ENCODE measurements at regions not wholly inside any gene's neighbourhood (a gene's known extent, or its start where the extent isn't known, plus 50 kb on each side); places are given as distances from the start of the nearest gene placed in this dataset.

- TF ChIP-seq, protein P1, sequence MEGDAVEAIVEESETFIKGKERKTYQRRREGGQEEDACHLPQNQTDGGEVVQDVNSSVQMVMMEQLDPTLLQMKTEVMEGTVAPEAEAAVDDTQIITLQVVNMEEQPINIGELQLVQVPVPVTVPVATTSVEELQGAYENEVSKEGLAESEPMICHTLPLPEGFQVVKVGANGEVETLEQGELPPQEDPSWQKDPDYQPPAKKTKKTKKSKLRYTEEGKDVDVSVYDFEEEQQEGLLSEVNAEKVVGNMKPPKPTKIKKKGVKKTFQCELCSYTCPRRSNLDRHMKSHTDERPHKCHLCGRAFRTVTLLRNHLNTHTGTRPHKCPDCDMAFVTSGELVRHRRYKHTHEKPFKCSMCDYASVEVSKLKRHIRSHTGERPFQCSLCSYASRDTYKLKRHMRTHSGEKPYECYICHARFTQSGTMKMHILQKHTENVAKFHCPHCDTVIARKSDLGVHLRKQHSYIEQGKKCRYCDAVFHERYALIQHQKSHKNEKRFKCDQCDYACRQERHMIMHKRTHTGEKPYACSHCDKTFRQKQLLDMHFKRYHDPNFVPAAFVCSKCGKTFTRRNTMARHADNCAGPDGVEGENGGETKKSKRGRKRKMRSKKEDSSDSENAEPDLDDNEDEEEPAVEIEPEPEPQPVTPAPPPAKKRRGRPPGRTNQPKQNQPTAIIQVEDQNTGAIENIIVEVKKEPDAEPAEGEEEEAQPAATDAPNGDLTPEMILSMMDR (IDR thresholded peaks at IDR 0.05) = no peak
- no peaks in the 10 kb centered on the region for H3K9me3 ChIP-seq
- H3K4me3 ChIP-seq = no peak overlapping the region
- H3K36me3 ChIP-seq = no peaks in the 10 kb centered on the region
- intact Hi-C loops (cut with DNase I; ENCODE audit: low total_unique reads) = no loop called here
- peaks cover 0 to 25% of the 10 kb centered on the region in 2 donors for H3K27me3 ChIP-seq
- H3K27ac ChIP-seq = no peak overlapping the region
- no peak for DNase-seq (ENCODE audit: low spot score in 2 of 2)
- H3K4me1 ChIP-seq = no peaks in the 10 kb centered on the region
Measured at GRCh38 chr16:87066133-87067002, 250.8 kb downstream of the C16orf95 start.

GRCh38 chr16:87067003-87067556 is 250.1 kb downstream of the C16orf95 start:
- Histone ChIP-seq H3K27me3 (peaks cover 0 to 25% of the 10 kb centered on the region in 2 donors), H3K9me3 (no peaks in the 10 kb centered on the region), H3K27ac (no peak overlapping the region), H3K4me3 (no peak overlapping the region), H3K4me1 (no peaks in the 10 kb centered on the region), H3K36me3 (no peaks in the 10 kb centered on the region)
- no peak for DNase-seq (ENCODE audit: low spot score in 2 of 2)
- intact Hi-C loops (cut with DNase I; ENCODE audit: low total_unique reads) = no loop called here
- TF ChIP-seq POLR2AphosphoS5 (IDR thresholded peaks at IDR 0.05) = no peak
- no peak for TF ChIP-seq POLR2A (IDR thresholded peaks at IDR 0.05)
- TF ChIP-seq, protein P1 (IDR thresholded peaks at IDR 0.05) = no peak

- no peak overlapping the region for H3K4me3 ChIP-seq
- H3K9me3 ChIP-seq = no peaks in the 10 kb centered on the region
- TF ChIP-seq POLR2AphosphoS5 (IDR thresholded peaks at IDR 0.05) (no peak), POLR2A (IDR thresholded peaks at IDR 0.05) (no peak)
- H3K36me3 ChIP-seq = no peaks in the 10 kb centered on the region
- no peak for DNase-seq (ENCODE audit: low spot score in 2 of 2)
- intact Hi-C loops (cut with DNase I; ENCODE audit: low total_unique reads) = no loop called here
- no peak overlapping the region for H3K27ac ChIP-seq
- H3K4me1 ChIP-seq = no peaks in the 10 kb centered on the region
- H3K27me3 ChIP-seq = peaks cover 0 to 25% of the 10 kb centered on the region in 2 donors
Measured at GRCh38 chr16:87067836-87068761, 249.1 kb downstream of the C16orf95 start.

DNA sequence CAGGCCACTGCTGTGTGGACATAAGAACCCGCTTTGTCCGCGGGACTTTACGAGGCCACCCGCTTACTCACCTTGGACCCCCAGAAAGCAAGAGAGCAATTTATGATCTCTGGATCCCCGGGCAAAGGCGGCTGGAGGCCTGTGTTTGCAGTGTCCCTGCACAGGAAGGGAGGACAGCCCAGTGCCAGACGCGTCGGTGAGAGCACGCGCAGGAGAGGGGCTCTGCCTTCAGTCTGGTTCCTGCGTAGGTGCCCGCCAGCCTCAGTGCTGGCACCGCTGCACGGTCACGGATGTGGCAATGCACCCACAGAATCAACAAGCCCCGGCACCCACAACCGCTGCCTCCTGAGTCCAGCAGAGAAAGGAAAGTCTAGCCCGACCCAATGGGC is 248.4 kb downstream of the C16orf95 start:
- intact Hi-C loops (cut with DNase I; ENCODE audit: low total_unique reads) = no loop called here
- DNase-seq (ENCODE audit: low spot score in 2 of 2) = no peak

GRCh38 chr16:87070657-87071056 is 246.5 kb downstream of the C16orf95 start:
- peaks cover 0 to 25% of the 10 kb centered on the region in 2 donors for H3K27me3 ChIP-seq
- no peak overlapping the region for H3K4me3 ChIP-seq
- no peaks in the 10 kb centered on the region for H3K4me1 ChIP-seq
- H3K36me3 ChIP-seq = no peaks in the 10 kb centered on the region
- H3K9me3 ChIP-seq = no peaks in the 10 kb centered on the region
- TF ChIP-seq, protein P1 (IDR thresholded peaks at IDR 0.05) = no peak
- TF ChIP-seq POLR2AphosphoS5 (IDR thresholded peaks at IDR 0.05) = no peak
- TF ChIP-seq POLR2A (IDR thresholded peaks at IDR 0.05) = no peak
- intact Hi-C loops (cut with DNase I; ENCODE audit: low total_unique reads) = loop anchor here (10.0 kb wide), 1 partner anchor 506 kb away; the partner anchor contains the start of gene FOXC2
- H3K27ac ChIP-seq = no peak overlapping the region
- DNase-seq (ENCODE audit: low spot score in 2 of 2) = no peak

More for the DNA sequence above, 248.4 kb downstream of the C16orf95 start:
- no peak overlapping the region for H3K27ac ChIP-seq
- peaks cover 0 to 25% of the 10 kb centered on the region in 2 donors for H3K27me3 ChIP-seq
- H3K36me3 ChIP-seq = no peaks in the 10 kb centered on the region
- H3K4me3 ChIP-seq = no peak overlapping the region
- TF ChIP-seq, protein P1 (IDR thresholded peaks at IDR 0.05) = no peak
- TF ChIP-seq POLR2AphosphoS5 (IDR thresholded peaks at IDR 0.05) (no peak), POLR2A (IDR thresholded peaks at IDR 0.05) (no peak)
- H3K9me3 ChIP-seq = no peaks in the 10 kb centered on the region
- H3K4me1 ChIP-seq = no peaks in the 10 kb centered on the region
